BLaER1 treated with 17β-estradiol and CSF1 and Interleukin-3, amounts not matched to agents 10 nM and 100 nM (cell line): ENCODE measurements at regions not wholly inside any gene's neighbourhood (a gene's known extent, or its start where the extent isn't known, plus 50 kb on each side); places are given as distances from the start of the nearest gene placed in this dataset.

ENCODE experiments used
- H3K27ac ChIP-seq, 11 experiments: shearing (Covaris generic); formaldehyde crosslinking; 2 replicates each; pipeline ENCODE4 v1.8.1; 2022
- H3K27me3 ChIP-seq, 11 experiments: shearing (Covaris generic); formaldehyde crosslinking; 2 replicates each; pipeline ENCODE4 v1.8.1; 2022
- H3K36me3 ChIP-seq, 11 experiments: shearing (Covaris generic); formaldehyde crosslinking; 2 replicates each; pipeline ENCODE4 v1.8.1; 2022
- H3K4me1 ChIP-seq, 10 experiments: shearing (Covaris generic); formaldehyde crosslinking; 2 replicates each; pipeline ENCODE4 v1.8.1; 2022
- H3K4me2 ChIP-seq, 11 experiments: shearing (Covaris generic); formaldehyde crosslinking; 2 replicates each; pipeline ENCODE4 v1.8.1; 2022
- H3K4me3 ChIP-seq, 10 experiments: shearing (Covaris generic); formaldehyde crosslinking; 2 replicates each; pipeline ENCODE4 v1.8.1; 2022
- H3K9ac ChIP-seq, 11 experiments: shearing (Covaris generic); formaldehyde crosslinking; 2 replicates each; pipeline ENCODE4 v1.8.1; 2022
- H3K9me3 ChIP-seq, 11 experiments: shearing (Covaris generic); formaldehyde crosslinking; replicated peaks in 1 of 11; 2 replicates each; pipeline ENCODE4 v1.8.1; 2022
- H4K20me1 ChIP-seq, 11 experiments: shearing (Covaris generic); formaldehyde crosslinking; 2 replicates each; pipeline ENCODE4 v1.8.1; 2022
- Cebpa-rat ChIP-seq, 11 experiments: shearing (Covaris generic); IDR thresholded peaks; 2 replicates each; pipeline ENCODE4 v1.8.1; 2022

GRCh38 chrX:10739426-10739825 is 119.0 kb upstream of the MID1 start:
- no peaks in the 10 kb centered on the region for H3K36me3 ChIP-seq
- no peak for TF ChIP-seq Cebpa-rat (IDR thresholded peaks at IDR 0.05)
- peaks cover 0 to 6% (median 0%) of the 10 kb centered on the region in 10 experiments; a peak in 2 of 20 replicates for H3K4me1 ChIP-seq
- H4K20me1 ChIP-seq, result peaks cover 0 to 4% (median 0%) of the 10 kb centered on the region in 11 experiments; a peak in 1 of 22 replicates
- no peak overlapping the region for H3K4me2 ChIP-seq
- no peak overlapping the region for H3K9ac ChIP-seq
- H3K4me3 ChIP-seq, result no peak overlapping the region
- H3K9me3 ChIP-seq, result no peaks in the 10 kb centered on the region
- H3K27me3 ChIP-seq, result peaks cover 92 to 100% (median 98%) of the 10 kb centered on the region in 11 experiments
- H3K27ac ChIP-seq, result no peak overlapping the region

- Histone ChIP-seq H3K36me3 (no peaks in the 10 kb centered on the region), H3K9me3 (no peaks in the 10 kb centered on the region), H3K4me1 (peaks cover 0 to 6% (median 0%) of the 10 kb centered on the region in 10 experiments; a peak in 2 of 20 replicates), H3K27me3 (peaks cover 96 to 100% (median 98%) of the 10 kb centered on the region in 11 experiments), H3K4me2 (no peak overlapping the region), H3K27ac (no peak overlapping the region), H3K4me3 (no peak overlapping the region), H3K9ac (no peak overlapping the region), H4K20me1 (peaks cover 0 to 4% (median 0%) of the 10 kb centered on the region in 11 experiments; a peak in 1 of 22 replicates)
- TF ChIP-seq Cebpa-rat (IDR thresholded peaks at IDR 0.05), result no peak
Measured at GRCh38 chrX:10741003-10741402, 120.6 kb upstream of the MID1 start.

DNA sequence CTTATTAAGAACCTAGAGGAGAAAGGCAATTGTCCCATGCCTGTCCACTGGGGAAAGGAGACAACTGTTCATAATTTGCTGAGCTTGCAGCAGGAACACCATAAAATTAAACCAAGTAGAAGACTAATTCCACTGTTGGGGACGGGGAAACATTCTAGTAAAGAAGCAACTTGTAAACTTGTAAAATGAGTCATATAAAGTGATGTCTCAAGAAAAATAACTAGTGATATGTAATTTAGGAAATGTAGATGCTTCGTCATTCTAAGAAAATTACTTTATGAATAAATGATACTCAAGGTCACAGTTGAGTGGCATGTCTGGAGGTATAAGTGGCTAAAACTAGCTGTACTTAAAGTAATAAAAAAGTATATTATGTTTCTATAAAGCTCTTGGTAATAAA is 121.2 kb upstream of the MID1 start:
- peaks cover 0 to 4% (median 0%) of the 10 kb centered on the region in 11 experiments; a peak in 1 of 22 replicates for H4K20me1 ChIP-seq
- peaks cover 95 to 100% (median 98%) of the 10 kb centered on the region in 11 experiments for H3K27me3 ChIP-seq
- no peak overlapping the region for H3K9ac ChIP-seq
- no peak overlapping the region for H3K4me2 ChIP-seq
- no peak overlapping the region for H3K27ac ChIP-seq
- H3K4me3 ChIP-seq, result no peak overlapping the region
- H3K36me3 ChIP-seq, result no peaks in the 10 kb centered on the region
- H3K9me3 ChIP-seq, result no peaks in the 10 kb centered on the region
- H3K4me1 ChIP-seq, result peaks cover 0 to 6% (median 0%) of the 10 kb centered on the region in 10 experiments; a peak in 2 of 20 replicates
- TF ChIP-seq Cebpa-rat (IDR thresholded peaks at IDR 0.05), result no peak

GRCh38 chrX:10743476-10743875 is 123.1 kb upstream of the MID1 start:
- no peak overlapping the region for H3K4me3 ChIP-seq
- H3K27me3 ChIP-seq, result peaks cover 95 to 100% (median 99%) of the 10 kb centered on the region in 11 experiments
- H3K4me2 ChIP-seq, result no peak overlapping the region
- peaks cover 0 to 4% (median 0%) of the 10 kb centered on the region in 11 experiments; a peak in 1 of 22 replicates for H4K20me1 ChIP-seq
- no peaks in the 10 kb centered on the region for H3K36me3 ChIP-seq
- no peak overlapping the region for H3K27ac ChIP-seq
- TF ChIP-seq Cebpa-rat (IDR thresholded peaks at IDR 0.05), result no peak
- H3K9me3 ChIP-seq, result no peaks in the 10 kb centered on the region
- no peak overlapping the region for H3K9ac ChIP-seq
- no peaks in the 10 kb centered on the region for H3K4me1 ChIP-seq

GRCh38 chrX:10744007-10744406 is 123.6 kb upstream of the MID1 start:
- Histone ChIP-seq H3K4me3 (no peak overlapping the region), H4K20me1 (peaks cover 0 to 4% (median 0%) of the 10 kb centered on the region in 11 experiments; a peak in 1 of 22 replicates), H3K27me3 (peaks cover 97 to 100% (median 99%) of the 10 kb centered on the region in 11 experiments), H3K36me3 (no peaks in the 10 kb centered on the region), H3K9ac (no peak overlapping the region), H3K4me2 (no peak overlapping the region), H3K9me3 (no peaks in the 10 kb centered on the region), H3K27ac (no peak overlapping the region), H3K4me1 (no peaks in the 10 kb centered on the region)
- no peak for TF ChIP-seq Cebpa-rat (IDR thresholded peaks at IDR 0.05)

- Histone ChIP-seq H3K36me3 (no peaks in the 10 kb centered on the region), H3K4me2 (no peak overlapping the region), H4K20me1 (no peaks in the 10 kb centered on the region), H3K27me3 (peaks cover 96 to 100% (median 99%) of the 10 kb centered on the region in 11 experiments), H3K9ac (no peak overlapping the region), H3K4me1 (no peaks in the 10 kb centered on the region), H3K9me3 (peaks cover 0 to 10% (median 0%) of the 10 kb centered on the region in 11 experiments; a peak in 4 of 22 replicates), H3K27ac (no peak overlapping the region), H3K4me3 (no peak overlapping the region)
- TF ChIP-seq Cebpa-rat (IDR thresholded peaks at IDR 0.05), result no peak
Measured at GRCh38 chrX:10747975-10748374, 127.6 kb upstream of the MID1 start.

- Histone ChIP-seq H3K4me3 (no peak overlapping the region), H3K4me2 (no peak overlapping the region), H3K27ac (no peak overlapping the region), H3K9me3 (peaks cover 0 to 10% (median 0%) of the 10 kb centered on the region in 11 experiments; a peak in 4 of 22 replicates), H3K36me3 (no peaks in the 10 kb centered on the region), H4K20me1 (no peaks in the 10 kb centered on the region), H3K9ac (no peak overlapping the region), H3K27me3 (peaks cover 96 to 100% (median 99%) of the 10 kb centered on the region in 11 experiments), H3K4me1 (no peaks in the 10 kb centered on the region)
- no peak for TF ChIP-seq Cebpa-rat (IDR thresholded peaks at IDR 0.05)
Measured at GRCh38 chrX:10749113-10749512, 128.7 kb upstream of the MID1 start.

DNA sequence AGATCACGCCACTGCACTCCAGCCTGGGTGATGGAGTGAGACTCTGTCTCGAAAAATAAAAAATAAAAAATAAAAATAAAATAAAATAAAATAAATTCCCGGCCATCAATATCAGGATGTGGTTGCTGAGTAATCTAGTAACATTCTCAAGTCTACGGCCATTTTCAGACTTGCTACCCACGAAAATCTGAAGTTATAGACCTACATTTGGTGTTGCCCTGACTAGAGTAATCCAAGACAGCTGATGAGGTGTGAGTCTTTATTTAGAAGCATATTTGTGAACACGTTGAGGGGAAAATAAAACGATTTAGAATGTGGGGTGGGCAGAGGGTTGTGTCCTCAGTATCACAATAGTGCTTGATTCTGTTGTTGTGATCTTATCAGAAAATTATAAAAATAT is 130.2 kb upstream of the MID1 start:
- H3K27me3 ChIP-seq, result peaks cover 96 to 100% (median 99%) of the 10 kb centered on the region in 11 experiments
- H3K9ac ChIP-seq, result no peak overlapping the region
- no peaks in the 10 kb centered on the region for H3K36me3 ChIP-seq
- H4K20me1 ChIP-seq, result no peaks in the 10 kb centered on the region; a peak in 1 of 22 replicates
- no peak overlapping the region for H3K4me3 ChIP-seq
- H3K4me1 ChIP-seq, result peaks cover 0 to 8% (median 0%) of the 10 kb centered on the region in 10 experiments; a peak in 6 of 20 replicates
- H3K9me3 ChIP-seq, result peaks cover 0 to 10% (median 0%) of the 10 kb centered on the region in 11 experiments; a peak in 4 of 22 replicates
- no peak overlapping the region for H3K27ac ChIP-seq
- no peak for TF ChIP-seq Cebpa-rat (IDR thresholded peaks at IDR 0.05)
- H3K4me2 ChIP-seq, result no peak overlapping the region

DNA sequence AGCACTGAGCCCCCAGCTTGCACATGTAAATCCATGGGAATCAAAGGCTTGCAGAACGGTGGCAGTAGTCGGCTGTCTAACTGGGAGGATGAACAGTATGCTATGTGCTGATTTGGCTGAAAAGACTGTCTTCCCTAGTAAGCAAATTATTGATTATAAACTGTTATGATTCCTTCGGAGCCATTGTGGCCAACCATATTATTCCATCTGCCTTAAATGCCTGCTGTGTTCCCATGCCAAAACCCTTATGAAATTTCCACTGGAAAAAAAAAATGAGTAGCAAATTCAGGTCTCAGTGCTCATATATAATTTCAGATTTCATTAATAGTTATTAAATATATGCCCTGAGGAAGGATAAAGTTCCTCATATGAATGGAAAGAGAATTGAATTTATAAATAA is 132.7 kb upstream of the MID1 start:
- Histone ChIP-seq H3K36me3 (no peaks in the 10 kb centered on the region), H3K27ac (no peak overlapping the region), H3K9ac (no peak overlapping the region), H3K4me3 (no peak overlapping the region), H3K9me3 (peaks cover 0 to 10% (median 0%) of the 10 kb centered on the region in 11 experiments; a peak in 4 of 22 replicates), H3K4me1 (peaks cover 0 to 22% (median 0%) of the 10 kb centered on the region in 10 experiments; a peak in 6 of 20 replicates), H3K4me2 (no peak overlapping the region), H3K27me3 (peaks cover 97 to 100% (median 99%) of the 10 kb centered on the region in 11 experiments), H4K20me1 (no peaks in the 10 kb centered on the region; a peak in 1 of 22 replicates)
- TF ChIP-seq Cebpa-rat (IDR thresholded peaks at IDR 0.05), result no peak

DNA sequence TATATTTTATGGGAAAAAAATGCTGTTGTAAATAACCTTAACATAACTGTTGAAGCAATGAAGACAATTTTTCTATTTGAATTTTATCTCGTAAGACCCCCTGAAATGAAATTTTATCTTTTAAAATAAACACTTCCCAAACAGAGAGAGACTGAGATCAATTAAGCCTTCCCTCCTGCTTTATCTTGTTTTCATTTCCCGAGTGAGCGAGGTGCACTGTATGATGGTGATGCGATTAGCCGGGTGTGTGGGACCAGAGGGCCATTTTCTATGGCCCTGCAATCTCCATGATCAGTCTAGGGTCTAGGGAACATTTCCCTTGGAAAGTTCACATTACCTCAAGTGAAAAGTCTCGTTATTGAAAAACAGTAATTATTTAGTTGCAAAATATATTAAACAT is 134.1 kb upstream of the MID1 start:
- no peak for TF ChIP-seq Cebpa-rat (IDR thresholded peaks at IDR 0.05)
- no peak overlapping the region for H3K4me2 ChIP-seq
- no peak overlapping the region for H3K9ac ChIP-seq
- peaks cover 97 to 100% (median 99%) of the 10 kb centered on the region in 11 experiments for H3K27me3 ChIP-seq
- H4K20me1 ChIP-seq, result no peaks in the 10 kb centered on the region; a peak in 1 of 22 replicates
- peaks cover 0 to 10% (median 0%) of the 10 kb centered on the region in 11 experiments; a peak in 4 of 22 replicates for H3K9me3 ChIP-seq
- no peak overlapping the region for H3K27ac ChIP-seq
- H3K4me3 ChIP-seq, result no peak overlapping the region
- H3K4me1 ChIP-seq, result peaks cover 0 to 22% (median 6%) of the 10 kb centered on the region in 10 experiments; a peak in 13 of 20 replicates
- H3K36me3 ChIP-seq, result no peaks in the 10 kb centered on the region
